Neural crest cell (in vitro differentiated cells): ENCODE measurements at regions not wholly inside any gene's neighbourhood (a gene's known extent, or its start where the extent isn't known, plus 50 kb on each side); places are given as distances from the start of the nearest gene placed in this dataset.
"Not testable (repeated sequence)": the region's sequence is repeated elsewhere in the genome, so short reads cannot be mapped to it uniquely, and the experiment has no call there.

Experiments
- DNase-seq: peaks from one replicate; pipeline ENCODE4 v3.0.0; 2021; ENCODE audit warnings: low read depth, mixed read lengths, low spot score
- H3K27ac Mint-ChIP-seq: one replicate; pipeline ENCODE4 v1.8.0; 2021; ENCODE audit warnings: mild to moderate bottlenecking, mixed read lengths; ENCODE audit not compliant: unreplicated experiment
- H3K27me3 Mint-ChIP-seq: 2 replicates; pipeline ENCODE4 v1.8.0; 2021; ENCODE audit warnings: low read depth, mild to moderate bottlenecking, mixed read lengths
- H3K36me3 Mint-ChIP-seq: 2 replicates; pipeline ENCODE4 v1.8.0; 2021; ENCODE audit warnings: low read depth, mild to moderate bottlenecking, mixed read lengths
- H3K4me1 Mint-ChIP-seq: 2 replicates; pipeline ENCODE4 v1.8.0; 2021; ENCODE audit warnings: mixed read lengths
- H3K4me3 Mint-ChIP-seq: one replicate; pipeline ENCODE4 v1.8.0; 2021; ENCODE audit warnings: mild to moderate bottlenecking, mixed read lengths
- H3K9me3 Mint-ChIP-seq: 2 replicates; pipeline ENCODE4 v1.8.0; 2021; ENCODE audit warnings: mixed read lengths
- TF ChIP-seq, protein P1 (sequence below): fragments of 200-600 bp; sonication (generic); conservative IDR thresholded peaks from 2 replicates; pipeline ENCODE4 v1.5.0; 2021; ENCODE audit warnings: antibody characterized with exemption, mild to moderate bottlenecking

DNA sequence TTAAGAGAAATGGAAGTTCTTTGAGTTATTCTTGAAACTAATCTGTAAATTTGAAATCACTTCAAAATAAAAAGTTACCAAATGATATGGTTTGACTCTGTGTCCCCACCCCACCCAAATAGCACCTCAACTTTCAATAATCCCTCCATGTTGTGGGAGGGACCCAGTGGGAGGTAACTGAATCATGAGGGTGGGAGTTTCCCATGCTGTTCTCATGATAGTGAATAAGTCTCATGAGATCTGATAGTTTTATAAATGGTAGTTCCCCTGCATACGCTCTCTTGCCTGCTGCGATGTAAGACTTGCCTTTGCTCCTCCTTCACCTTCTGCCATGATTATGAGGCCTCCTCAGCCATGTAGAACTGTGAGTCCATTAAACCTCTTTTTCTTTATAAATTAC, 690.7 kb upstream of the ZNF385D start:
- H3K4me3 Mint-ChIP-seq = no peak overlapping the region
- H3K27ac Mint-ChIP-seq = no peak overlapping the region
- no peaks in the 10 kb centered on the region for H3K9me3 Mint-ChIP-seq
- no peaks in the 10 kb centered on the region for H3K27me3 Mint-ChIP-seq
- TF ChIP-seq, protein P1, sequence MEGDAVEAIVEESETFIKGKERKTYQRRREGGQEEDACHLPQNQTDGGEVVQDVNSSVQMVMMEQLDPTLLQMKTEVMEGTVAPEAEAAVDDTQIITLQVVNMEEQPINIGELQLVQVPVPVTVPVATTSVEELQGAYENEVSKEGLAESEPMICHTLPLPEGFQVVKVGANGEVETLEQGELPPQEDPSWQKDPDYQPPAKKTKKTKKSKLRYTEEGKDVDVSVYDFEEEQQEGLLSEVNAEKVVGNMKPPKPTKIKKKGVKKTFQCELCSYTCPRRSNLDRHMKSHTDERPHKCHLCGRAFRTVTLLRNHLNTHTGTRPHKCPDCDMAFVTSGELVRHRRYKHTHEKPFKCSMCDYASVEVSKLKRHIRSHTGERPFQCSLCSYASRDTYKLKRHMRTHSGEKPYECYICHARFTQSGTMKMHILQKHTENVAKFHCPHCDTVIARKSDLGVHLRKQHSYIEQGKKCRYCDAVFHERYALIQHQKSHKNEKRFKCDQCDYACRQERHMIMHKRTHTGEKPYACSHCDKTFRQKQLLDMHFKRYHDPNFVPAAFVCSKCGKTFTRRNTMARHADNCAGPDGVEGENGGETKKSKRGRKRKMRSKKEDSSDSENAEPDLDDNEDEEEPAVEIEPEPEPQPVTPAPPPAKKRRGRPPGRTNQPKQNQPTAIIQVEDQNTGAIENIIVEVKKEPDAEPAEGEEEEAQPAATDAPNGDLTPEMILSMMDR = no peak
- DNase-seq = no peak
- no peaks in the 10 kb centered on the region for H3K4me1 Mint-ChIP-seq
- H3K36me3 Mint-ChIP-seq = no peaks in the 10 kb centered on the region

DNA sequence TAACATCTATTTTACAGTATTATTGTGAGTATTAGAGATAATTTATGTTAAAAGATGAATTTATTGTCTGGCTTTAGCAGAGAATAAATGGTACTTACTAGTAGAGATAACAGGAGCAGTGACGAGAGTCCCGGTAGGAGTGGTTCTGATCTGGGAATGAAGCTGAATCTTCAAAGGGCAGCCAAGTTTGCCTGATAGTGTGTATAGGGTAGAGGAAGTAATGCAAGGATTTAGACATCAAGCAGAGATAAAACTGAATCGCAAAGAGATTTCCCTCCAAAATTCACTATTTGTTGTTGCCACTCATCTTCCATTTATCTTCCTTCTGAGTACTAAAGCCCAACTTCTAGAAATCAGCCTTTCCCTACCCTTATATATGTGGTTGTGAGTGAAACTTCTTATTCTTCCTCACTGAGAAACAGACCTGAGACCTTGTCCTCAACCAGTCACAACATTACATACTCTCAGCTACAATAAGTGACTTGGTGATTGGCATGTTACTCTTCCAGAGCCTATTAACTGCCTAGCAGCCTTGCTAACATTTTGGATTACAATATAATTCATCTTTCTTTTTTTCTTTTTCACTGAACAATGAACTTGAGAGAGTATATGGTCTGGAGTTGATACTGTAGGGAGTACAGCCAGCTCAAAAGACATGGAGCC, 692.7 kb upstream of the ZNF385D start:
- TF ChIP-seq, protein P1 = no peak
- no peak overlapping the region for H3K4me3 Mint-ChIP-seq

DNA sequence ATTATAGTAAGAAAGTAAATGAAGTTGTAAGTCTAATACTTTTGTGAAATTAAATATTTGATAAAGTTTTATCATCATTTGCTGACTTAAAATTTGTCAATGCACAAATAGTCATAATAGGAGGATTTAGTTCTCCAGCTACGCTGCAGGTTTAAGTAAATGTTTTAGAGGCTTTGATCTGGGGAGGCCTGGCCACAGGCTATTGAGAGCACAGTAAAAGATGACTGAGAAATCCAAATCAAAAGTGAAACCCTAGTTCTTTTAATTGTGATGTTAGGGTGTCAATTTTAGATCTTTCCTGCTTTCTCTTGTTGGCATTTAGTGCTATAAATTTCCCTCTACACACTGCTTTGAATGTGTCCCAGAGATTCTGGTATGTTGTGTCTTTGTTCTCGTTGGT, 694.3 kb upstream of the ZNF385D start:
- H3K27me3 Mint-ChIP-seq, H3K9me3 Mint-ChIP-seq, DNase-seq, H3K4me1 Mint-ChIP-seq, H3K4me3 Mint-ChIP-seq, H3K27ac Mint-ChIP-seq, H3K36me3 Mint-ChIP-seq: not testable (repeated sequence)

More for the DNA sequence above, 692.7 kb upstream of the ZNF385D start:
- H3K36me3 Mint-ChIP-seq = no peaks in the 10 kb centered on the region
- H3K27ac Mint-ChIP-seq = no peak overlapping the region
- no peaks in the 10 kb centered on the region for H3K9me3 Mint-ChIP-seq
- no peaks in the 10 kb centered on the region for H3K4me1 Mint-ChIP-seq
- no peak for DNase-seq
- no peaks in the 10 kb centered on the region for H3K27me3 Mint-ChIP-seq

DNA sequence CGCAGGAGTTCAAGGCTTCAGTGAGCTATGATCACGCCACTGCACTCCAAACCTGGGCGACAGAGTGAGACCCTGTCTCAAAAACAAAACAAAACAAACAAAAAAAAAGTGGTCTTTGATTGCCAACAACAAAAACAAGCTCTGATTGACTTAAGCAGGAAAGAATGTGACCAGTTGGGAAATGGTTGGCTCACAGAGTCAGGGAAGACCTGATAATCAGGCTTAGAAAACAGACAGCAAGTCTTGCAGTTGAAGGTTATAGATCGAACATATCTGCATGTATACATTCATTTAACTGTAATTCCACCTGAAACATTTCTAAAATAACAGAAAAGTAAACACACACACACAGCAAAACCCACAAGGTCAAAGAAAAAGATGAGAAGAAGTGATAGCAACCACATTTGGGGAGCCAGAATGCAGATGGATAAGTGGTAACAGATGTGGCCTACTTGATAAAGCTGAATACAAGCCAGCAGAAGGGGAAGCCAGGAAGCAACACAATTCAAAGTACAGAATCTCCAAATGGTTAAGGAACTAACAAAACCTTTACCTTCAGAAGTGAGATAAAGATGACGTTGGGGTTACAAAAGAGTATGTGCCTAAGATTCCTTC, 699.9 kb upstream of the ZNF385D start:
- H3K4me3 Mint-ChIP-seq = no peak overlapping the region

DNA sequence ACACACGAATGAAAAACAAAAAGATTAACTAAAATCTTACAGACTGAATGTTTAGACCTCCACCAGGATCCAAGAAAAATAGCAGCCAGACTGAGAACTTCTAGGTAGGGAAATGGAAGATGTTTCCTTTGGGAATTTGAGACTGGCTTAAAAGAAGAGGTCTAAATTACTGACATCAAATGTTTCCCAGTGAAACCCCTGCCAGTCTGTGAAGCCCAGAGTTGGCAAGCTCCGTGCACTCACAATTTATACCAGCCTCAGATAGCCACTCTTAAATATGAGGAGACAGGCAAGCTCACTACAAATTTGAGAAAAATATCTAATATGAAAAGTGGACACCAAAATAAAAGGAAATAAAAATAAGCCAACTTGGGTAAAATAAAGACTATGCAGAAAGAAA, 700.5 kb upstream of the ZNF385D start:
- DNase-seq = no peak
- no peaks in the 10 kb centered on the region for H3K4me1 Mint-ChIP-seq
- no peaks in the 10 kb centered on the region for H3K36me3 Mint-ChIP-seq
- TF ChIP-seq, protein P1 = no peak
- H3K27ac Mint-ChIP-seq = no peak overlapping the region
- H3K27me3 Mint-ChIP-seq = peaks cover 2% of the 10 kb centered on the region
- H3K4me3 Mint-ChIP-seq = no peak overlapping the region
- H3K9me3 Mint-ChIP-seq = no peaks in the 10 kb centered on the region

More for the DNA sequence above, 699.9 kb upstream of the ZNF385D start:
- no peak for DNase-seq
- H3K9me3 Mint-ChIP-seq = no peaks in the 10 kb centered on the region
- H3K36me3 Mint-ChIP-seq = no peaks in the 10 kb centered on the region
- TF ChIP-seq, protein P1 = no peak
- H3K27ac Mint-ChIP-seq = no peak overlapping the region
- H3K27me3 Mint-ChIP-seq = no peaks in the 10 kb centered on the region
- no peaks in the 10 kb centered on the region for H3K4me1 Mint-ChIP-seq

DNA sequence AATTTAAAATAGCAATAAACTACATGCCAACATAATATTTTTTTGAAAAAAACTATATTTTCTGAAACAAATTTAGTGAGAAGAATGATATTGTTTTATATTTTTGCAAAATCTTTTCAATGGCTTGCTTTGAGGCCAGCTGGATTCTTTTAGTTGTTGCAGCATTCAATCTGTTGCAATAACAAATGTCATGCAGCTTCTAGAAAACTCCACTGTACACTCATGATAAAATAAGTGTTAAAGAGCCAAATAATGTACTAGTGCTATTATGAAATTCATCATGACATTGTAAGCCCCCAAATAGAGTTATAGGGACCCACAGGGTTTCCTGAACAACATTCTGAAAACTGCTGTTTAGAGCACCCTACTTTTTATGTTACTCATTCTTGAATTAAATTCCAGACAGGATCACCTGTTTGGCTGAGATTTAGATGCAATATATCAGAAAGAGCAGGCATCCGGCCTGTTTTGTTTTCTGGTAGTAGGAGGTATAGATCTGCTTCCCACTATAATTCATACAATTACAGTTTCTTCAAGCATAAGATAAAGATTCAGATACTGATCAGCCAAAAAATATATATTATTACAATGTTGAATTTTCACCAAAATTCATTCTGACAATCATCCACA, 703.0 kb upstream of the ZNF385D start:
- H3K27me3 Mint-ChIP-seq = peaks cover 15% of the 10 kb centered on the region

More for the DNA sequence above, 703.0 kb upstream of the ZNF385D start:
- no peak overlapping the region for H3K27ac Mint-ChIP-seq
- no peaks in the 10 kb centered on the region for H3K36me3 Mint-ChIP-seq
- TF ChIP-seq, protein P1 = no peak
- DNase-seq = no peak
- H3K4me3 Mint-ChIP-seq = no peak overlapping the region
- no peaks in the 10 kb centered on the region for H3K9me3 Mint-ChIP-seq
- H3K4me1 Mint-ChIP-seq = no peaks in the 10 kb centered on the region
